ENCODE measurements at regions not wholly inside any gene's neighbourhood (a gene's known extent, or its start where the extent isn't known, plus 50 kb on each side); places are given as distances from the start of the nearest gene placed in this dataset.

DNA sequence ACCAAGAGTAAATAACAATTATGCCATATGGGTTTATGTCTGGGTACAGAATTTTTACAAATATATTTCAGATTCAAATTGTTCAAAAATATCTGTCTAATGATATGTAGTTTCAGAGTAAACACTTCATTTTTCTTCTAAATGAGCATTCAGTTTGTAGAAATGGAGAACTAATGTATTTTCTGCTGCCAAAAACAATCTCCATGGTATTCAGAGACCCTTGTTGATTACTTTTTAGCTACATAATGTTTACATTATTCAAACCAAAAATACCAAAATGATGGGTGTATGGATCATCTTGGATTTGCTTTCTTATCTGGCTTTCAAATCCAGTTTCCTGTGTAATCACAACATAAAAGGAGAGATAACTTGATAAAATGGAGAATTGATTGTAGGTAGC, 576.0 kb upstream of the CDH4 start:
- POLR2A ChIA-PET = no interaction called here
- no peaks in the 10 kb centered on the region for H3K9me3 ChIP-seq
- no peak overlapping the region for H3K27ac ChIP-seq (ENCODE audit: low read depth in 2 of 2, low read length in 1 of 2)
- DNase-seq = no peak
- H3K9me2 ChIP-seq = no peaks in the 10 kb centered on the region
- H3K4me2 ChIP-seq = no peak overlapping the region
- H3F3A ChIP-seq (replicated peaks; ENCODE audit: insufficient read depth) = no peaks in the 10 kb centered on the region
- H3K4me3 ChIP-seq (ENCODE audit: low read depth in 2 of 2, low read length in 1 of 2) = no peak overlapping the region
- CTCF ChIA-PET = interaction anchor here (0.7 kb wide), 1 partner anchor 52 kb away, joined by 3 read pairs; no protein-coding TSS in a partner anchor
- no peaks in the 10 kb centered on the region for H3K27me3 ChIP-seq (ENCODE audit: insufficient read depth)
- H3K79me2 ChIP-seq (ENCODE audit: insufficient read depth) = no peaks in the 10 kb centered on the region
- no peak for TF ChIP-seq EP300 (IDR thresholded peaks at IDR 0.05; ENCODE audit: borderline replicate concordance in 1 of 2, low read depth in 1 of 2, low read length in 1 of 2)
- TF ChIP-seq ELF1 (IDR thresholded peaks at IDR 0.05) = no peak
- no peak for TF ChIP-seq TCF12 (IDR thresholded peaks at IDR 0.05)
- no peak for TF ChIP-seq TAF1 (IDR thresholded peaks at IDR 0.05; ENCODE audit: borderline replicate concordance, low read depth, low read length)
- no peak for TF ChIP-seq RXRA (IDR thresholded peaks at IDR 0.05; ENCODE audit: borderline replicate concordance, low read depth)
- H2AFZ ChIP-seq (ENCODE audit: low read depth) = no peak overlapping the region
- H3K36me3 ChIP-seq (replicated peaks in 1 of 2; ENCODE audit: control insufficient read depth in 1 of 2, insufficient read depth in 2 of 2, low read length in 1 of 2) = no peaks in the 10 kb centered on the region
- H4K20me1 ChIP-seq (ENCODE audit: insufficient read depth) = no peaks in the 10 kb centered on the region
- no peak overlapping the region for H3K9ac ChIP-seq
- no peaks in the 10 kb centered on the region for H3K4me1 ChIP-seq (ENCODE audit: control insufficient read depth in 1 of 2, insufficient read depth in 2 of 2, low read depth in 1 of 2, low read length in 1 of 2)

DNA sequence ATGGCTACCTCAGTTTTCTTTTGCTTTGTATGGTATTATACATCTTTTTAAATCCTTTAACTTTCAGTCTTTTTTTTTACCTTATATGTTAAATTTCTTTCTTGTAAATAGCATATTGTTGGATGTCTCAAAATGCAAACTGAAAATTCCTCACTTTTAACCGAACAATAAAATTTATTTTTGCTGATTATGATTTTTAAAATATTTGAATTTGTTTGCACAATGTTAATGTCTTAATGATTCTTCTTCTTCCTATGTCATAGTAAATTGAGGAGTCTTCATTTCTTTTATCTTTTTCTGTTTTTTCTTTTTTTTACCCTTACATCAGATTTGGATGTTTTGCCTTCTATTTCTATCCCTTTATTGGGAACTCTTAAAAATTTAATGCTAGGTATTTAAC, 574.2 kb upstream of the CDH4 start:
- Histone ChIP-seq H3K27ac (ENCODE audit: low read depth in 2 of 2, low read length in 1 of 2) (no peak overlapping the region), H3K27me3 (ENCODE audit: insufficient read depth) (no peaks in the 10 kb centered on the region), H3K79me2 (ENCODE audit: insufficient read depth) (no peaks in the 10 kb centered on the region), H3K9me3 (no peaks in the 10 kb centered on the region), H2AFZ (ENCODE audit: low read depth) (no peak overlapping the region), H3K9me2 (no peaks in the 10 kb centered on the region), H3K4me3 (ENCODE audit: low read depth in 2 of 2, low read length in 1 of 2) (no peak overlapping the region), H4K20me1 (ENCODE audit: insufficient read depth) (no peaks in the 10 kb centered on the region), H3F3A (replicated peaks; ENCODE audit: insufficient read depth) (no peaks in the 10 kb centered on the region), H3K36me3 (replicated peaks in 1 of 2; ENCODE audit: control insufficient read depth in 1 of 2, insufficient read depth in 2 of 2, low read length in 1 of 2) (no peaks in the 10 kb centered on the region), H3K4me1 (ENCODE audit: control insufficient read depth in 1 of 2, insufficient read depth in 2 of 2, low read depth in 1 of 2, low read length in 1 of 2) (no peaks in the 10 kb centered on the region), H3K9ac (no peak overlapping the region), H3K4me2 (no peak overlapping the region)
- CTCF ChIA-PET = no interaction called here
- POLR2A ChIA-PET = no interaction called here
- WGBS (ENCODE audit: low lambda C conversion rate) = 15% methylated on average over 1 of the region's 1 CpG
- no peak for DNase-seq
- TF ChIP-seq, protein P1, sequence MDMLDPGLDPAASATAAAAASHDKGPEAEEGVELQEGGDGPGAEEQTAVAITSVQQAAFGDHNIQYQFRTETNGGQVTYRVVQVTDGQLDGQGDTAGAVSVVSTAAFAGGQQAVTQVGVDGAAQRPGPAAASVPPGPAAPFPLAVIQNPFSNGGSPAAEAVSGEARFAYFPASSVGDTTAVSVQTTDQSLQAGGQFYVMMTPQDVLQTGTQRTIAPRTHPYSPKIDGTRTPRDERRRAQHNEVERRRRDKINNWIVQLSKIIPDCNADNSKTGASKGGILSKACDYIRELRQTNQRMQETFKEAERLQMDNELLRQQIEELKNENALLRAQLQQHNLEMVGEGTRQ (IDR thresholded peaks at IDR 0.05; ENCODE audit: borderline replicate concordance, low read depth, low read length) = no peak
- TF ChIP-seq FOXM1 (IDR thresholded peaks at IDR 0.05; ENCODE audit: low read depth) (no peak), CHD2 (IDR thresholded peaks at IDR 0.05; ENCODE audit: low read length, partially characterized antibody) (no peak), FOXJ3 (CRISPR knock-in tag; IDR thresholded peaks at IDR 0.05) (no peak), TEAD4 (IDR thresholded peaks at IDR 0.05; ENCODE audit: borderline replicate concordance, insufficient read depth) (no peak), NRF1 (IDR thresholded peaks at IDR 0.05; ENCODE audit: low read depth, low read length) (no peak), SIN3A (IDR thresholded peaks at IDR 0.05; ENCODE audit: borderline replicate concordance, low read depth, low read length) (no peak), RFX5 (IDR thresholded peaks at IDR 0.05; ENCODE audit: low read length) (no peak), GATA2 (CRISPR knock-in tag; IDR thresholded peaks at IDR 0.05) (no peak), SMC3 (IDR thresholded peaks at IDR 0.05; ENCODE audit: low read depth, low read length) (no peak), POLR2AphosphoS5 (IDR thresholded peaks at IDR 0.05; ENCODE audit: low read depth, low read length) (no peak), NFIC (IDR thresholded peaks at IDR 0.05; ENCODE audit: borderline replicate concordance) (no peak)
- TF ChIP-seq, protein P2, sequence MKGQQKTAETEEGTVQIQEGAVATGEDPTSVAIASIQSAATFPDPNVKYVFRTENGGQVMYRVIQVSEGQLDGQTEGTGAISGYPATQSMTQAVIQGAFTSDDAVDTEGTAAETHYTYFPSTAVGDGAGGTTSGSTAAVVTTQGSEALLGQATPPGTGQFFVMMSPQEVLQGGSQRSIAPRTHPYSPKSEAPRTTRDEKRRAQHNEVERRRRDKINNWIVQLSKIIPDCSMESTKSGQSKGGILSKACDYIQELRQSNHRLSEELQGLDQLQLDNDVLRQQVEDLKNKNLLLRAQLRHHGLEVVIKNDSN (IDR thresholded peaks at IDR 0.05; ENCODE audit: borderline replicate concordance, low read depth) = no peak
- TF ChIP-seq, protein P3, sequence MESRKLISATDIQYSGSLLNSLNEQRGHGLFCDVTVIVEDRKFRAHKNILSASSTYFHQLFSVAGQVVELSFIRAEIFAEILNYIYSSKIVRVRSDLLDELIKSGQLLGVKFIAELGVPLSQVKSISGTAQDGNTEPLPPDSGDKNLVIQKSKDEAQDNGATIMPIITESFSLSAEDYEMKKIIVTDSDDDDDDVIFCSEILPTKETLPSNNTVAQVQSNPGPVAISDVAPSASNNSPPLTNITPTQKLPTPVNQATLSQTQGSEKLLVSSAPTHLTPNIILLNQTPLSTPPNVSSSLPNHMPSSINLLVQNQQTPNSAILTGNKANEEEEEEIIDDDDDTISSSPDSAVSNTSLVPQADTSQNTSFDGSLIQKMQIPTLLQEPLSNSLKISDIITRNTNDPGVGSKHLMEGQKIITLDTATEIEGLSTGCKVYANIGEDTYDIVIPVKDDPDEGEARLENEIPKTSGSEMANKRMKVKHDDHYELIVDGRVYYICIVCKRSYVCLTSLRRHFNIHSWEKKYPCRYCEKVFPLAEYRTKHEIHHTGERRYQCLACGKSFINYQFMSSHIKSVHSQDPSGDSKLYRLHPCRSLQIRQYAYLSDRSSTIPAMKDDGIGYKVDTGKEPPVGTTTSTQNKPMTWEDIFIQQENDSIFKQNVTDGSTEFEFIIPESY (IDR thresholded peaks at IDR 0.05; ENCODE audit: borderline replicate concordance, low read depth) = no peak
- TF ChIP-seq, protein P4, sequence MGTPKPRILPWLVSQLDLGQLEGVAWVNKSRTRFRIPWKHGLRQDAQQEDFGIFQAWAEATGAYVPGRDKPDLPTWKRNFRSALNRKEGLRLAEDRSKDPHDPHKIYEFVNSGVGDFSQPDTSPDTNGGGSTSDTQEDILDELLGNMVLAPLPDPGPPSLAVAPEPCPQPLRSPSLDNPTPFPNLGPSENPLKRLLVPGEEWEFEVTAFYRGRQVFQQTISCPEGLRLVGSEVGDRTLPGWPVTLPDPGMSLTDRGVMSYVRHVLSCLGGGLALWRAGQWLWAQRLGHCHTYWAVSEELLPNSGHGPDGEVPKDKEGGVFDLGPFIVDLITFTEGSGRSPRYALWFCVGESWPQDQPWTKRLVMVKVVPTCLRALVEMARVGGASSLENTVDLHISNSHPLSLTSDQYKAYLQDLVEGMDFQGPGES (IDR thresholded peaks at IDR 0.05; ENCODE audit: low read depth, low read length) = no peak
- TF ChIP-seq, protein P5, sequence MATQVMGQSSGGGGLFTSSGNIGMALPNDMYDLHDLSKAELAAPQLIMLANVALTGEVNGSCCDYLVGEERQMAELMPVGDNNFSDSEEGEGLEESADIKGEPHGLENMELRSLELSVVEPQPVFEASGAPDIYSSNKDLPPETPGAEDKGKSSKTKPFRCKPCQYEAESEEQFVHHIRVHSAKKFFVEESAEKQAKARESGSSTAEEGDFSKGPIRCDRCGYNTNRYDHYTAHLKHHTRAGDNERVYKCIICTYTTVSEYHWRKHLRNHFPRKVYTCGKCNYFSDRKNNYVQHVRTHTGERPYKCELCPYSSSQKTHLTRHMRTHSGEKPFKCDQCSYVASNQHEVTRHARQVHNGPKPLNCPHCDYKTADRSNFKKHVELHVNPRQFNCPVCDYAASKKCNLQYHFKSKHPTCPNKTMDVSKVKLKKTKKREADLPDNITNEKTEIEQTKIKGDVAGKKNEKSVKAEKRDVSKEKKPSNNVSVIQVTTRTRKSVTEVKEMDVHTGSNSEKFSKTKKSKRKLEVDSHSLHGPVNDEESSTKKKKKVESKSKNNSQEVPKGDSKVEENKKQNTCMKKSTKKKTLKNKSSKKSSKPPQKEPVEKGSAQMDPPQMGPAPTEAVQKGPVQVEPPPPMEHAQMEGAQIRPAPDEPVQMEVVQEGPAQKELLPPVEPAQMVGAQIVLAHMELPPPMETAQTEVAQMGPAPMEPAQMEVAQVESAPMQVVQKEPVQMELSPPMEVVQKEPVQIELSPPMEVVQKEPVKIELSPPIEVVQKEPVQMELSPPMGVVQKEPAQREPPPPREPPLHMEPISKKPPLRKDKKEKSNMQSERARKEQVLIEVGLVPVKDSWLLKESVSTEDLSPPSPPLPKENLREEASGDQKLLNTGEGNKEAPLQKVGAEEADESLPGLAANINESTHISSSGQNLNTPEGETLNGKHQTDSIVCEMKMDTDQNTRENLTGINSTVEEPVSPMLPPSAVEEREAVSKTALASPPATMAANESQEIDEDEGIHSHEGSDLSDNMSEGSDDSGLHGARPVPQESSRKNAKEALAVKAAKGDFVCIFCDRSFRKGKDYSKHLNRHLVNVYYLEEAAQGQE (IDR thresholded peaks at IDR 0.05; ENCODE audit: low read depth, low read length) = no peak
- TF ChIP-seq, protein P6, sequence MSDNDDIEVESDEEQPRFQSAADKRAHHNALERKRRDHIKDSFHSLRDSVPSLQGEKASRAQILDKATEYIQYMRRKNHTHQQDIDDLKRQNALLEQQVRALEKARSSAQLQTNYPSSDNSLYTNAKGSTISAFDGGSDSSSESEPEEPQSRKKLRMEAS (IDR thresholded peaks at IDR 0.05; ENCODE audit: low read depth) = no peak

Measured in SK-N-SH (cell line).